ENCODE measurements at regions not wholly inside any gene's neighbourhood (a gene's known extent, or its start where the extent isn't known, plus 50 kb on each side); places are given as distances from the start of the nearest gene placed in this dataset.

DNA sequence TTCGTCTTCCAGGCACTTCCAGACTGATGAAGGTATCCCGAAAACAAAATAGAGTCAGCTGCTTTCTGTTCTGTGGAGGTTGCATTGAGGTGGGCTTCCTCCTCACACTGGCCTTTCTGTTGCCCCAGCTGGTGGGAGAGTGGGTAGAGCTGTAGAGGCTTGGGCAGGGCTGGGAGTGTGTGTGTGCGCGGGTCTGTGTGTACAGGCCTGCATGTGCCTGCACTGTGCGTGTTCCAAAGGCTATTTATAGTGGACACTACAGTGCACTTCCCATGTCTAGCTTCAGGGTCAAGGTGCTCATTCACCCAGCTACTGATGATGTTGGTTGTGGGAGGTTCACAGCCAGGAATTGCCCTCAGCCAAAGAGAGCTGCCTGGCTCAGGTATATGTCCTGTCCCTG is 260.1 kb upstream of the HABP2 start:
- Histone ChIP-seq H3K4me3 (ENCODE audit: low read length in 2 of 2) (no peak overlapping the region), H3K4me1 (ENCODE audit: control insufficient read depth in 2 of 2, insufficient read depth in 2 of 2, low read length in 2 of 2) (peaks cover 5 to 6% of the 10 kb centered on the region in 2 donors), H3K27ac (ENCODE audit: low read depth in 1 of 2, low read length in 1 of 2) (no peak overlapping the region), H3K9me3 (ENCODE audit: control insufficient read depth in 2 of 2, insufficient read depth in 1 of 2, low read length in 1 of 2) (no peaks in the 10 kb centered on the region), H3K27me3 (ENCODE audit: control insufficient read depth in 2 of 2, insufficient read depth in 1 of 2, low read length in 1 of 2) (no peaks in the 10 kb centered on the region), H3K36me3 (ENCODE audit: control insufficient read depth in 2 of 2, insufficient read depth in 2 of 2, low read length in 1 of 2) (no peaks in the 10 kb centered on the region)
- 98% methylated on average over 5 of the region's 5 CpGs for WGBS
- DNase-seq (ENCODE audit: low read depth in 6 of 9, low spot score in 9 of 9), result no peak

DNA sequence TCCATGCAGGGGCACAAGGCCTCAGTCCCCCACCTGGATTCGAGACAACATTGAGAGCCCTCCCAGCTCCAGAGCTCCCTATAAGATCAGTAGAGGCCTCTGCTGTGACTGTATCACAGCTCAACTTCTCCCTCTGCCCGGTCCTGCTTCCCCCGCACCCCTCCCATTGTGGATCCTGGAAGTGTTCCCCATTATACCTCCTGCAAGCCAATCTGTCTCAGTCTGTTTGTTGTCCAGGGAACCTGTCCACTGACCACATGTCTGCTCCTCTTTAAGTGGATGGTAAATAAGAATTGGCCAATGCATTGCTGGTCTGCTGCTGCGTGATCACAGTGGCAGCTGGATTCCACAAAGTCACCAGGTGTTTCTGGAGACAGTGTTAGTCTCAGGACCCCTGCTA is 259.7 kb upstream of the HABP2 start:
- no peak for DNase-seq (ENCODE audit: low read depth in 6 of 9, low spot score in 9 of 9)
- H3K36me3 ChIP-seq (ENCODE audit: control insufficient read depth in 2 of 2, insufficient read depth in 2 of 2, low read length in 1 of 2), result no peaks in the 10 kb centered on the region
- H3K4me1 ChIP-seq (ENCODE audit: control insufficient read depth in 2 of 2, insufficient read depth in 2 of 2, low read length in 2 of 2), result peaks cover 10% of the 10 kb centered on the region in 2 donors
- no peak overlapping the region for H3K27ac ChIP-seq (ENCODE audit: low read depth in 1 of 2, low read length in 1 of 2)
- WGBS, result 97% methylated on average over 4 of the region's 4 CpGs
- H3K27me3 ChIP-seq (ENCODE audit: control insufficient read depth in 2 of 2, insufficient read depth in 1 of 2, low read length in 1 of 2), result no peaks in the 10 kb centered on the region
- H3K9me3 ChIP-seq (ENCODE audit: control insufficient read depth in 2 of 2, insufficient read depth in 1 of 2, low read length in 1 of 2), result no peaks in the 10 kb centered on the region
- H3K4me3 ChIP-seq (ENCODE audit: low read length in 2 of 2), result no peak overlapping the region

DNA sequence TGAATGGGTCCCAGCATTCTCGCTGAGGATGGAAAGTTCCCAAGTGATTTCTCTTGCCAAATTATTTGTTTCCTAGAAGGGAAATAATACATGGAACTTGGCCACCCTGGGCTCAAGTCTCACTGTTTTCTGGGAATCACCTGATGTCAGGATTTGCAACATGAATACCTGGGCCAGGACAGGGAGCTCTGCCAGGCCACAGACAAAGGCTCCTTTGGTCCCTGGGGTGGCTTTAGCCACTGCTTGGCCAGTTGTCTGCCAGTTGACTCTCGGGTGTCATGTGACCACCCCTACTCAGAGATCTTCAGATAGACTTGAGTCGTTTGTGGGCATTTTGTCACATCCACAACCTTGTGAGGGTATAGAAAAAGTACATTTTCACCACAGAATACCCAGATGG is 258.0 kb upstream of the HABP2 start:
- H3K9me3 ChIP-seq (ENCODE audit: control insufficient read depth in 2 of 2, insufficient read depth in 1 of 2, low read length in 1 of 2), result no peaks in the 10 kb centered on the region
- H3K36me3 ChIP-seq (ENCODE audit: control insufficient read depth in 2 of 2, insufficient read depth in 2 of 2, low read length in 1 of 2), result no peaks in the 10 kb centered on the region
- H3K4me3 ChIP-seq (ENCODE audit: low read length in 2 of 2), result no peak overlapping the region
- no peak overlapping the region for H3K27ac ChIP-seq (ENCODE audit: low read depth in 1 of 2, low read length in 1 of 2)
- H3K27me3 ChIP-seq (ENCODE audit: control insufficient read depth in 2 of 2, insufficient read depth in 1 of 2, low read length in 1 of 2), result no peaks in the 10 kb centered on the region
- WGBS, result 97% methylated on average over 3 of the region's 3 CpGs
- H3K4me1 ChIP-seq (ENCODE audit: control insufficient read depth in 2 of 2, insufficient read depth in 2 of 2, low read length in 2 of 2), result peaks cover 27% of the 10 kb centered on the region in 2 donors
- no peak for DNase-seq (ENCODE audit: low read depth in 6 of 9, low spot score in 9 of 9)

DNA sequence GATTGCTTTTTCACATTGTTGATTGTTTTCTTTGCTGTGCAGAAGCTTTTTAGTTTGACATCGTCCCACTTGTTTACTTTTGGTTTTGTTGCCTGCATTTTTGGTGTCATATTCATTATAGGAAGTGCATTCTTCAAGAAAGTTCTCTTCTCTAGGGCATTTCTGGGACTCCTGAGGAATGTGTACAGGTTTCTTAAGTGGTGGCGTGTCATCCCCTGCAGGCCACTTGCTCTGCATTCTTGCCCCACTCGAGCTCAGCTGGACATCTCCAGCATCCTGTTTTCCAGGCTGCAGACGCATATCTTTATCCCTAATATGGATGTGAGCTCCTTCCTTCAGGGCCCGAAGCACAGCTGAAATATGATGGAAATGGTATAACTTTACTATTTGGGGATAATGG is 255.6 kb upstream of the HABP2 start:
- 96% methylated on average over 5 of the region's 5 CpGs for WGBS
- Histone ChIP-seq H3K9me3 (ENCODE audit: control insufficient read depth in 2 of 2, insufficient read depth in 1 of 2, low read length in 1 of 2) (no peaks in the 10 kb centered on the region), H3K4me3 (ENCODE audit: low read length in 2 of 2) (no peak overlapping the region), H3K27ac (ENCODE audit: low read depth in 1 of 2, low read length in 1 of 2) (no peak overlapping the region), H3K27me3 (ENCODE audit: control insufficient read depth in 2 of 2, insufficient read depth in 1 of 2, low read length in 1 of 2) (no peaks in the 10 kb centered on the region), H3K4me1 (ENCODE audit: control insufficient read depth in 2 of 2, insufficient read depth in 2 of 2, low read length in 2 of 2) (peaks cover 36 to 37% of the 10 kb centered on the region in 2 donors), H3K36me3 (ENCODE audit: control insufficient read depth in 2 of 2, insufficient read depth in 2 of 2, low read length in 1 of 2) (no peaks in the 10 kb centered on the region)
- no peak for DNase-seq (ENCODE audit: low read depth in 6 of 9, low spot score in 9 of 9)

DNA sequence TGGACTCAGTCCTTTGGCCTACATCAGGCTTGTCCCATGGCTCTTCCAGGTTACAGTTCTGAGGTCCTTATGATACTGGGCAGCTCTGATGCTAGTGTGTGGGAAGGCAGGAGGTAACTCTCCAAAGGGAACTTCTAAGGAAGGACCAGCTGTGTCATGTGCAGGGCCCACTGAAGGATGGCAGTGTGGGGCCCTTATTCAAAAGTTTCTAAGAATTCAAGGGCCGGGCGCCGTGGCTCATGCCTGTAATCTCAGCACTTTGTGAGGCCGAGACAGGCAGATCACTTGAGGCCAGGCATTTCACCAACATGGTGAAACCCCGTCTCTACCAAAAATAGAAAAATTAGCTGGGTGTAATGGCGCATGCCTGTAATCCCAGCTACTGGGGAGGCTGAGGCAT is 254.2 kb upstream of the HABP2 start:
- 90% methylated on average over 6 of the region's 6 CpGs for WGBS
- H3K27ac ChIP-seq (ENCODE audit: low read depth in 1 of 2, low read length in 1 of 2), result peak overlapping the region; percentile 1 to 90
- DNase-seq (ENCODE audit: low read depth in 6 of 9, low spot score in 9 of 9), result no peak
- H3K9me3 ChIP-seq (ENCODE audit: control insufficient read depth in 2 of 2, insufficient read depth in 1 of 2, low read length in 1 of 2), result no peaks in the 10 kb centered on the region
- H3K4me3 ChIP-seq (ENCODE audit: low read length in 2 of 2), result no peak overlapping the region
- peaks cover 36 to 37% of the 10 kb centered on the region in 2 donors for H3K4me1 ChIP-seq (ENCODE audit: control insufficient read depth in 2 of 2, insufficient read depth in 2 of 2, low read length in 2 of 2)
- no peaks in the 10 kb centered on the region for H3K27me3 ChIP-seq (ENCODE audit: control insufficient read depth in 2 of 2, insufficient read depth in 1 of 2, low read length in 1 of 2)
- H3K36me3 ChIP-seq (ENCODE audit: control insufficient read depth in 2 of 2, insufficient read depth in 2 of 2, low read length in 1 of 2), result no peaks in the 10 kb centered on the region

DNA sequence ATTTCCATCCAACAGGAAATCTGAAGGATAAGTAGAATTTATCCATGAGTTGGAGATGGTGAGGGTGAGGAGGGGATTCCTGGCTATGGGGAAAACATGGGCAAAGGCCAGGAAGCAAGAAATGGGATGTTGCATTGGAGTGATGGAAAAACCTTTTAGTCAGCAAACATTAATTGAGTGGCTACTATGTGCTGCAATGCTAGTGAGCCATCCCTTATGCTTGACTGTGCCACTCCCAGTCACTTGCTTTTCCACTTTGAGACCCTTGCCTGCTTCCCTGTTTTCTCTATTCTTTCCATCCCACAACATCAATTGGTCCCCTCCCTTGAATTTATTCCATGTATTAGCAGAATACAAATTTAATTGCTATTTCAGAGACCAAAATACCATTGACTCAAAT is 252.7 kb upstream of the HABP2 start:
- Histone ChIP-seq H3K4me1 (ENCODE audit: control insufficient read depth in 2 of 2, insufficient read depth in 2 of 2, low read length in 2 of 2) (peaks cover 36 to 37% of the 10 kb centered on the region in 2 donors), H3K27me3 (ENCODE audit: control insufficient read depth in 2 of 2, insufficient read depth in 1 of 2, low read length in 1 of 2) (no peaks in the 10 kb centered on the region), H3K36me3 (ENCODE audit: control insufficient read depth in 2 of 2, insufficient read depth in 2 of 2, low read length in 1 of 2) (no peaks in the 10 kb centered on the region), H3K27ac (ENCODE audit: low read depth in 1 of 2, low read length in 1 of 2) (peak overlapping the region in 1 of 2 donors; percentile 90), H3K4me3 (ENCODE audit: low read length in 2 of 2) (no peak overlapping the region), H3K9me3 (ENCODE audit: control insufficient read depth in 2 of 2, insufficient read depth in 1 of 2, low read length in 1 of 2) (no peaks in the 10 kb centered on the region)
- no peak for DNase-seq (ENCODE audit: low read depth in 6 of 9, low spot score in 9 of 9)

DNA sequence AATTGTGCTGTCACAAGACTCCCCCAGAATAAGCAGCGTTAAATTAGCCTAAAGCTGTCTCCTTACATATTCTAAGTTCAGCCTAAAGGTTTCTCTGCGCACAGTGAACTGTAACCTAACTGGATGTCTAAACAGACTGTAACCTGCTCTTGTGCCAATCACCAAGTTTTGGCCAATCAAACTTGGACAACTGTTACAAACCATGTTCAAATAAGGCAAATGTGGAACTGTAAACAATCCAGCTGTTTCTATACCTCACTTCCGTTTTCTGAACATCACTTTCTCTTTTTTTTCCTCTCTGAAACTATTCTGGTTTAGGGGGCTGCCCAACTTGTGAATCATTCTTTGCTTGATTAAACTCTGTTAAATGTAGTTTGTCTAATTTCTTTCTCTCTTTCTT is 252.2 kb upstream of the HABP2 start:
- no peaks in the 10 kb centered on the region for H3K27me3 ChIP-seq (ENCODE audit: control insufficient read depth in 2 of 2, insufficient read depth in 1 of 2, low read length in 1 of 2)
- H3K9me3 ChIP-seq (ENCODE audit: control insufficient read depth in 2 of 2, insufficient read depth in 1 of 2, low read length in 1 of 2), result no peaks in the 10 kb centered on the region
- peak overlapping the region in 1 of 2 donors; percentile 90 for H3K27ac ChIP-seq (ENCODE audit: low read depth in 1 of 2, low read length in 1 of 2)
- 85% methylated on average over 3 of the region's 3 CpGs for WGBS
- H3K4me1 ChIP-seq (ENCODE audit: control insufficient read depth in 2 of 2, insufficient read depth in 2 of 2, low read length in 2 of 2), result peaks cover 36 to 37% of the 10 kb centered on the region in 2 donors
- H3K36me3 ChIP-seq (ENCODE audit: control insufficient read depth in 2 of 2, insufficient read depth in 2 of 2, low read length in 1 of 2), result no peaks in the 10 kb centered on the region
- no peak overlapping the region for H3K4me3 ChIP-seq (ENCODE audit: low read length in 2 of 2)
- peak in 2 of 9 donors; percentile 12 to 38 for DNase-seq (ENCODE audit: low read depth in 6 of 9, low spot score in 9 of 9)

DNA sequence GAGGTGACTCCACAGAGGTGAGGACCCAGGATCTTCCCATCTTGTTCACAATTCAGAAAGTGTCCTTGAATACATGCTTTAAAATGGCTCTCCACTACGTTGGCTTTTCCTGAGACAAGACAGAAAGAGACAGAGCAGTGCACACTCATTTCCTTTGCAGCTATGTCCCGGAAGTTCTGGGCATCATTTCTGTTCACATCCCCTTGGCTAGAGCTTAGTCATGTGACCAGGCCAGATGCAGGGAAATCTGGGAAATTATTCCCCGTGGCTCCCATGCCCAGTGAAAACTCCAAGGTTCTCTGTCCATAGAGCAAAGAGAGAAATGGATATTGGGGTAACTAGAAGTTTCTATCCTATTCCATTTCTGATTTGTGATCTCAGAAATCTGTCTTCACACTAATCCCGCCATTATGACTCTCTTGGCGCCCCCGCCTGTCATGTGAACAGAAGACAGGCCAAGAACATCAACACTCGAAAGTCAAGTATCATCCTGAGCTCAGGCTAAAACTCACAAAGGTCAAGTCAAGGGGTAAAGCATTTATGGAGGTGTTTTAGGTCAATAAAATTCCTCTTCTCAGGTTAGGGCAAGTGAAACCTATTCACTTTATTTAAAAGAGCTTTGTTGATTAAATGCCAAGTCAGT is 251.4 kb upstream of the HABP2 start:
- H3K4me1 ChIP-seq (ENCODE audit: control insufficient read depth in 2 of 2, insufficient read depth in 2 of 2, low read length in 2 of 2), result peaks cover 36 to 37% of the 10 kb centered on the region in 2 donors
- H3K27ac ChIP-seq (ENCODE audit: low read depth in 1 of 2, low read length in 1 of 2), result no peak overlapping the region
- no peaks in the 10 kb centered on the region for H3K9me3 ChIP-seq (ENCODE audit: control insufficient read depth in 2 of 2, insufficient read depth in 1 of 2, low read length in 1 of 2)
- H3K4me3 ChIP-seq (ENCODE audit: low read length in 2 of 2), result no peak overlapping the region
- no peaks in the 10 kb centered on the region for H3K36me3 ChIP-seq (ENCODE audit: control insufficient read depth in 2 of 2, insufficient read depth in 2 of 2, low read length in 1 of 2)
- peak in 5 of 9 donors; percentile 22 to 70 (median 31) for DNase-seq (ENCODE audit: low read depth in 6 of 9, low spot score in 9 of 9)
- H3K27me3 ChIP-seq (ENCODE audit: control insufficient read depth in 2 of 2, insufficient read depth in 1 of 2, low read length in 1 of 2), result no peaks in the 10 kb centered on the region
- 95% methylated on average over 7 of the region's 7 CpGs for WGBS

DNA sequence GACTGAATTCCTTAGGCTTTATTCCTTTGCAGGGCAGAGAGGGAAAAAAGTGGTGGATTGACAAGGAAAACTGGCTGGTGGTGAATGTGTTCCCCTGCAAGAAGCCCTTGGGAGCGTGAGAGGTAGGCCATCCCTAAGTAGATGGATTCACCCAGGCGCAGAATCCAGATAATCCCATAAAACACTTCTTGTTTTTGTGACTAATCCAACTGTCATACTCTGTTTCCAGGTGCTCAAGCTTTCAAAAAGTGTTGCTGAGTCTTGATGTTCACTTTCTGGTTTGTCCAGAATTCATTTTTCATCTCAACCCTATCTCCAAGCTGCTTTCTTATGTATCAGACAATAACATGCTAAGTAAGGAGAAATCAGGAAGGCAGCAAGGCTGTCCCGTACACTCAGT is 250.8 kb upstream of the HABP2 start:
- H3K36me3 ChIP-seq (ENCODE audit: control insufficient read depth in 2 of 2, insufficient read depth in 2 of 2, low read length in 1 of 2), result no peaks in the 10 kb centered on the region
- DNase-seq (ENCODE audit: low read depth in 6 of 9, low spot score in 9 of 9), result no peak
- H3K27me3 ChIP-seq (ENCODE audit: control insufficient read depth in 2 of 2, insufficient read depth in 1 of 2, low read length in 1 of 2), result no peaks in the 10 kb centered on the region
- no peaks in the 10 kb centered on the region for H3K9me3 ChIP-seq (ENCODE audit: control insufficient read depth in 2 of 2, insufficient read depth in 1 of 2, low read length in 1 of 2)
- no peak overlapping the region for H3K27ac ChIP-seq (ENCODE audit: low read depth in 1 of 2, low read length in 1 of 2)
- peaks cover 36 to 37% of the 10 kb centered on the region in 2 donors for H3K4me1 ChIP-seq (ENCODE audit: control insufficient read depth in 2 of 2, insufficient read depth in 2 of 2, low read length in 2 of 2)
- WGBS, result 98% methylated on average over 3 of the region's 3 CpGs
- H3K4me3 ChIP-seq (ENCODE audit: low read length in 2 of 2), result no peak overlapping the region
